ENCODE measurements at regions not wholly inside any gene's neighbourhood (a gene's known extent, or its start where the extent isn't known, plus 50 kb on each side); places are given as distances from the start of the nearest gene placed in this dataset.

GRCh38 chr5:112630246-112631009 is 107.3 kb upstream of the APC start:
- Histone ChIP-seq H3K9me3 (ENCODE audit: control insufficient read depth in 1 of 2, low read length in 2 of 2) (peaks cover 0 to 4% of the 10 kb centered on the region in 2 donors), H3K4me3 (ENCODE audit: low read depth in 1 of 2, low read length in 2 of 2) (no peak overlapping the region), H3K36me3 (ENCODE audit: control insufficient read depth in 1 of 2, insufficient read depth in 2 of 2, low read length in 2 of 2) (no peaks in the 10 kb centered on the region), H3K4me1 (ENCODE audit: control insufficient read depth in 1 of 2, insufficient read depth in 2 of 2, low read length in 2 of 2) (no peaks in the 10 kb centered on the region), H3K27ac (ENCODE audit: low read length) (no peak overlapping the region), H3K27me3 (ENCODE audit: low read depth, low read length) (no peaks in the 10 kb centered on the region)

- Histone ChIP-seq H3K4me1 (ENCODE audit: control insufficient read depth in 1 of 2, insufficient read depth in 2 of 2, low read length in 2 of 2) (peaks cover 0 to 15% of the 10 kb centered on the region in 2 donors), H3K27ac (ENCODE audit: low read length) (no peak overlapping the region), H3K27me3 (ENCODE audit: low read depth, low read length) (no peaks in the 10 kb centered on the region), H3K4me3 (ENCODE audit: low read depth in 1 of 2, low read length in 2 of 2) (no peak overlapping the region), H3K9me3 (ENCODE audit: control insufficient read depth in 1 of 2, low read length in 2 of 2) (peaks cover 0 to 4% of the 10 kb centered on the region in 2 donors), H3K36me3 (ENCODE audit: control insufficient read depth in 1 of 2, insufficient read depth in 2 of 2, low read length in 2 of 2) (no peaks in the 10 kb centered on the region)
These were observed 103.5 kb upstream of the APC start for GRCh38 chr5:112634166-112634565.

- peaks cover 0 to 4% of the 10 kb centered on the region in 2 donors for H3K9me3 ChIP-seq (ENCODE audit: control insufficient read depth in 1 of 2, low read length in 2 of 2)
- H3K27me3 ChIP-seq (ENCODE audit: low read depth, low read length), result no peaks in the 10 kb centered on the region
- no peaks in the 10 kb centered on the region for H3K36me3 ChIP-seq (ENCODE audit: control insufficient read depth in 1 of 2, insufficient read depth in 2 of 2, low read length in 2 of 2)
- H3K4me3 ChIP-seq (ENCODE audit: low read depth in 1 of 2, low read length in 2 of 2), result no peak overlapping the region
- H3K27ac ChIP-seq (ENCODE audit: low read length), result no peak overlapping the region
- peaks cover 0 to 15% of the 10 kb centered on the region in 2 donors for H3K4me1 ChIP-seq (ENCODE audit: control insufficient read depth in 1 of 2, insufficient read depth in 2 of 2, low read length in 2 of 2)
These were observed 102.9 kb upstream of the APC start for GRCh38 chr5:112634796-112635195.

DNA sequence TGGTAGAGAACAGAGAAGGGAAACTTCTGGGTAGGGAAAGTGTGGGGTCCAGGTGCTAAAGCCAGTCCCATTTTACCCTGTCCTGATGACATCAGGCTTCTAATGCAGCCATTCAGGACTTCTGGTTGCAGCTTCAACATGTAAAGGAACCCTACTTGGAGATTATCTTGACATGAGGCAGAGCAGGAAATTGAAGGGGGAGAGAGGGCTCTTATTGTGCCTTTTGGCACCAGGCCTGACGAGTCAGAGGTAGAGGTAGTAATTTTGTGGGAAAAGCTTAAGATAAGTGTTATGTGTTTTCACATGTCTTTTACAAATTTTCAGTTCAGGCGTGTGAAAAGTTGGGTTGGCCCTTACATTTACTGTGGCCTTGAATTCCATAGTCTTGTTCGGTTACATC is 102.4 kb upstream of the APC start:
- Histone ChIP-seq H3K36me3 (ENCODE audit: control insufficient read depth in 1 of 2, insufficient read depth in 2 of 2, low read length in 2 of 2) (no peaks in the 10 kb centered on the region), H3K9me3 (ENCODE audit: control insufficient read depth in 1 of 2, low read length in 2 of 2) (peaks cover 0 to 4% of the 10 kb centered on the region in 2 donors), H3K4me3 (ENCODE audit: low read depth in 1 of 2, low read length in 2 of 2) (no peak overlapping the region), H3K27me3 (ENCODE audit: low read depth, low read length) (no peaks in the 10 kb centered on the region), H3K4me1 (ENCODE audit: control insufficient read depth in 1 of 2, insufficient read depth in 2 of 2, low read length in 2 of 2) (peaks cover 0 to 15% of the 10 kb centered on the region in 2 donors), H3K27ac (ENCODE audit: low read length) (no peak overlapping the region)

- no peak overlapping the region for H3K4me3 ChIP-seq (ENCODE audit: low read depth in 1 of 2, low read length in 2 of 2)
- peaks cover 0 to 20% of the 10 kb centered on the region in 2 donors for H3K4me1 ChIP-seq (ENCODE audit: control insufficient read depth in 1 of 2, insufficient read depth in 2 of 2, low read length in 2 of 2)
- H3K27me3 ChIP-seq (ENCODE audit: low read depth, low read length), result no peaks in the 10 kb centered on the region
- H3K36me3 ChIP-seq (ENCODE audit: control insufficient read depth in 1 of 2, insufficient read depth in 2 of 2, low read length in 2 of 2), result no peaks in the 10 kb centered on the region
- peaks cover 0 to 4% of the 10 kb centered on the region in 2 donors for H3K9me3 ChIP-seq (ENCODE audit: control insufficient read depth in 1 of 2, low read length in 2 of 2)
- H3K27ac ChIP-seq (ENCODE audit: low read length), result no peak overlapping the region
These were observed 101.6 kb upstream of the APC start for GRCh38 chr5:112635771-112636731.

- Histone ChIP-seq H3K4me1 (ENCODE audit: control insufficient read depth in 1 of 2, insufficient read depth in 2 of 2, low read length in 2 of 2) (peaks cover 0 to 20% of the 10 kb centered on the region in 2 donors), H3K27me3 (ENCODE audit: low read depth, low read length) (no peaks in the 10 kb centered on the region), H3K9me3 (ENCODE audit: control insufficient read depth in 1 of 2, low read length in 2 of 2) (peaks cover 0 to 4% of the 10 kb centered on the region in 2 donors), H3K4me3 (ENCODE audit: low read depth in 1 of 2, low read length in 2 of 2) (no peak overlapping the region), H3K36me3 (ENCODE audit: control insufficient read depth in 1 of 2, insufficient read depth in 2 of 2, low read length in 2 of 2) (no peaks in the 10 kb centered on the region), H3K27ac (ENCODE audit: low read length) (no peak overlapping the region)
These were observed 100.9 kb upstream of the APC start for GRCh38 chr5:112636751-112637150.

DNA sequence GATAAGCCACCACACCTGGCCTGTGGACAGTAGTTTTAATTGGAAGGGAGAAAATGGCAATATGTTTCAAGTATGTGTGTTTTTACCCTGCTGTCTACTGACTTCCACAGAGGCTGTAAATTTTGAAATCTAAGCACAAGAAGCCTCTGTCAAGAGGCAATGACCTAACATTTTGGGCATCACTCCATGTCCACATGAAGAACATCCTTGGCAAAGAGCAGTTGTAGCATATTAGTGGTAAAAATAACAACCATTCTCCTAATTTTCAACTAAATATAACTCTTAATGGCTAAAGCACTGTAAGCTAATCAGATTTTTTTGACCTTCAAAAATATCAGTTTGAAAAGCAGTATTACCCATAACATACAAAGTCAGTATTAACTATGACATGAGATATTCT is 100.3 kb upstream of the APC start:
- H3K4me3 ChIP-seq (ENCODE audit: low read depth in 1 of 2, low read length in 2 of 2), result no peak overlapping the region
- peaks cover 0 to 20% of the 10 kb centered on the region in 2 donors for H3K4me1 ChIP-seq (ENCODE audit: control insufficient read depth in 1 of 2, insufficient read depth in 2 of 2, low read length in 2 of 2)
- H3K36me3 ChIP-seq (ENCODE audit: control insufficient read depth in 1 of 2, insufficient read depth in 2 of 2, low read length in 2 of 2), result no peaks in the 10 kb centered on the region
- H3K9me3 ChIP-seq (ENCODE audit: control insufficient read depth in 1 of 2, low read length in 2 of 2), result no peaks in the 10 kb centered on the region
- no peaks in the 10 kb centered on the region for H3K27me3 ChIP-seq (ENCODE audit: low read depth, low read length)
- no peak overlapping the region for H3K27ac ChIP-seq (ENCODE audit: low read length)

- no peaks in the 10 kb centered on the region for H3K27me3 ChIP-seq (ENCODE audit: low read depth, low read length)
- H3K9me3 ChIP-seq (ENCODE audit: control insufficient read depth in 1 of 2, low read length in 2 of 2), result no peaks in the 10 kb centered on the region
- H3K4me1 ChIP-seq (ENCODE audit: control insufficient read depth in 1 of 2, insufficient read depth in 2 of 2, low read length in 2 of 2), result peaks cover 0 to 20% of the 10 kb centered on the region in 2 donors
- no peak overlapping the region for H3K27ac ChIP-seq (ENCODE audit: low read length)
- H3K36me3 ChIP-seq (ENCODE audit: control insufficient read depth in 1 of 2, insufficient read depth in 2 of 2, low read length in 2 of 2), result no peaks in the 10 kb centered on the region
- no peak overlapping the region for H3K4me3 ChIP-seq (ENCODE audit: low read depth in 1 of 2, low read length in 2 of 2)
These were observed 97.1 kb upstream of the APC start for GRCh38 chr5:112640546-112640945.

GRCh38 chr5:112641515-112642110 is 96.1 kb upstream of the APC start:
- no peaks in the 10 kb centered on the region for H3K27me3 ChIP-seq (ENCODE audit: low read depth, low read length)
- no peaks in the 10 kb centered on the region for H3K36me3 ChIP-seq (ENCODE audit: control insufficient read depth in 1 of 2, insufficient read depth in 2 of 2, low read length in 2 of 2)
- no peak overlapping the region for H3K4me3 ChIP-seq (ENCODE audit: low read depth in 1 of 2, low read length in 2 of 2)
- H3K27ac ChIP-seq (ENCODE audit: low read length), result no peak overlapping the region
- H3K4me1 ChIP-seq (ENCODE audit: control insufficient read depth in 1 of 2, insufficient read depth in 2 of 2, low read length in 2 of 2), result peaks cover 0 to 17% of the 10 kb centered on the region in 2 donors
- no peaks in the 10 kb centered on the region for H3K9me3 ChIP-seq (ENCODE audit: control insufficient read depth in 1 of 2, low read length in 2 of 2)

GRCh38 chr5:112642885-112643284 is 94.8 kb upstream of the APC start:
- no peak overlapping the region for H3K27ac ChIP-seq (ENCODE audit: low read length)
- H3K4me1 ChIP-seq (ENCODE audit: control insufficient read depth in 1 of 2, insufficient read depth in 2 of 2, low read length in 2 of 2), result peaks cover 0 to 5% of the 10 kb centered on the region in 2 donors
- H3K4me3 ChIP-seq (ENCODE audit: low read depth in 1 of 2, low read length in 2 of 2), result no peak overlapping the region
- H3K27me3 ChIP-seq (ENCODE audit: low read depth, low read length), result no peaks in the 10 kb centered on the region
- no peaks in the 10 kb centered on the region for H3K9me3 ChIP-seq (ENCODE audit: control insufficient read depth in 1 of 2, low read length in 2 of 2)
- H3K36me3 ChIP-seq (ENCODE audit: control insufficient read depth in 1 of 2, insufficient read depth in 2 of 2, low read length in 2 of 2), result no peaks in the 10 kb centered on the region

- Histone ChIP-seq H3K27me3 (ENCODE audit: low read depth, low read length) (no peaks in the 10 kb centered on the region), H3K4me1 (ENCODE audit: control insufficient read depth in 1 of 2, insufficient read depth in 2 of 2, low read length in 2 of 2) (peaks cover 0 to 5% of the 10 kb centered on the region in 2 donors), H3K9me3 (ENCODE audit: control insufficient read depth in 1 of 2, low read length in 2 of 2) (no peaks in the 10 kb centered on the region), H3K36me3 (ENCODE audit: control insufficient read depth in 1 of 2, insufficient read depth in 2 of 2, low read length in 2 of 2) (no peaks in the 10 kb centered on the region), H3K4me3 (ENCODE audit: low read depth in 1 of 2, low read length in 2 of 2) (no peak overlapping the region), H3K27ac (ENCODE audit: low read length) (no peak overlapping the region)
These were observed 94.2 kb upstream of the APC start for GRCh38 chr5:112643339-112643971.
